ENCODE measurements at regions not wholly inside any gene's neighbourhood (a gene's known extent, or its start where the extent isn't known, plus 50 kb on each side); places are given as distances from the start of the nearest gene placed in this dataset.

GRCh38 chr4:38523524-38524448 is 140.2 kb upstream of the KLF3 start (continued):
- TF ChIP-seq ZBTB34 (CRISPR knock-in tag; IDR thresholded peaks at IDR 0.05) (no peak), IRF2 (CRISPR knock-in tag; IDR thresholded peaks at IDR 0.05) (no peak), CREB3 (tag; conservative IDR thresholded peaks at IDR 0.05; ENCODE audit: low read depth) (peak; percentile 65; the same call in 1 of the 2 replicates), HNRNPL (IDR thresholded peaks at IDR 0.05; ENCODE audit: low read depth, low read length) (no peak), CBX1 (IDR thresholded peaks at IDR 0.05; ENCODE audit: low read depth) (no peak), SP1 (CRISPR knock-in tag; IDR thresholded peaks at IDR 0.05) (no peak), CSDE1 (IDR thresholded peaks at IDR 0.05) (no peak), ZNF395 (CRISPR knock-in tag; IDR thresholded peaks at IDR 0.05) (peak; percentile 92), KLF10 (CRISPR knock-in tag; IDR thresholded peaks at IDR 0.05) (no peak), ZNF263 (CRISPR knock-in tag; IDR thresholded peaks at IDR 0.05; ENCODE audit: borderline replicate concordance) (no peak), GABPB1 (CRISPR knock-in tag; IDR thresholded peaks at IDR 0.05) (no peak), DACH1 (IDR thresholded peaks at IDR 0.05; ENCODE audit: partially characterized antibody) (no peak), SMAD3 (CRISPR knock-in tag; conservative IDR thresholded peaks at IDR 0.05) (0 out of 2 replicates have a peak, but pooled peaks have one; percentile 27), FOXK2 (conservative IDR thresholded peaks at IDR 0.05 in 1 of 2, IDR thresholded peaks at IDR 0.05 in 1 of 2; ENCODE audit: low read depth in 2 of 2) (no peak; a peak in 2 of 4 replicates), ZBTB12 (CRISPR knock-in tag; IDR thresholded peaks at IDR 0.05) (no peak), PTRF (tag; IDR thresholded peaks at IDR 0.05) (no peak), ZNF23 (CRISPR knock-in tag; IDR thresholded peaks at IDR 0.05) (no peak), TCF7L2 (IDR thresholded peaks at IDR 0.05; ENCODE audit: low read depth, low read length) (no peak), FIP1L1 (IDR thresholded peaks at IDR 0.05; ENCODE audit: low read depth, low read length, poor library complexity, severe bottlenecking) (no peak), ZNF174 (CRISPR knock-in tag; IDR thresholded peaks at IDR 0.05) (no peak), ZNF12 (CRISPR knock-in tag; IDR thresholded peaks at IDR 0.05) (no peak), ZNF75A (CRISPR knock-in tag; IDR thresholded peaks at IDR 0.05) (no peak), CEBPG (CRISPR knock-in tag; IDR thresholded peaks at IDR 0.05) (peak; percentile 63), CEBPG (tag; conservative IDR thresholded peaks at IDR 0.05 in 1 of 2, IDR thresholded peaks at IDR 0.05 in 1 of 2) (peak; percentile 76 to 83), NFIC (IDR thresholded peaks at IDR 0.05) (no peak)

Data from K562 (cell line).